Iris pigment epithelial cell (primary cell): ENCODE measurements at regions not wholly inside any gene's neighbourhood (a gene's known extent, or its start where the extent isn't known, plus 50 kb on each side); places are given as distances from the start of the nearest gene placed in this dataset.

ENCODE experiments used
- DNase-seq: peaks from one replicate; pipeline ENCODE4 v3.0.0-alpha.2; 2011; ENCODE audit warnings: low read depth

GRCh38 chr15:95832668-95833067 lies 497.8 kb upstream of the NR2F2 start:
- DNase-seq: no peak

GRCh38 chr15:95834028-95834804 lies 496.3 kb upstream of the NR2F2 start:
- no peak for DNase-seq

GRCh38 chr15:95836536-95836935 lies 494.0 kb upstream of the NR2F2 start:
- DNase-seq: no peak

- DNase-seq: no peak
These were observed 493.0 kb upstream of the NR2F2 start for GRCh38 chr15:95837341-95838004.

DNA sequence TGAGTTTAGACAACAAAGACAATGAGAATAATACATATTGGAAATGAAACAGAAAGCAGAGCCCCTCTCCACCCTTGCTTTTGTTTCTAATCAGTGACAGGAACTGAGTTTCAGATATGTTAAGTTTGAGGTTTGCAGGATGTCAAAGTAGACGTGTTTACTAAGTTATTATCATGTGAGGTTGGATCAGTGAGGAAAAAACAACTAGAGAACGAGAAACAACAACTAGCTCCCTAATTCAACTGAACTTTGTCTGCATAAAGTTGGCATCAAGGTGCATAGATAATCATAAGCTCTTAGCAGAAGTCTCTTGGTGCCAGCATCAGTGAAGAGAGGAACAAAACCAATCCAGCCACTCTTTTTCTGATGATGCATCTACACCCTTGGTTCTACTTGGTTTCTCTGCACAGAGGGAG lies 491.1 kb upstream of the NR2F2 start:
- DNase-seq: peak; percentile 28

DNA sequence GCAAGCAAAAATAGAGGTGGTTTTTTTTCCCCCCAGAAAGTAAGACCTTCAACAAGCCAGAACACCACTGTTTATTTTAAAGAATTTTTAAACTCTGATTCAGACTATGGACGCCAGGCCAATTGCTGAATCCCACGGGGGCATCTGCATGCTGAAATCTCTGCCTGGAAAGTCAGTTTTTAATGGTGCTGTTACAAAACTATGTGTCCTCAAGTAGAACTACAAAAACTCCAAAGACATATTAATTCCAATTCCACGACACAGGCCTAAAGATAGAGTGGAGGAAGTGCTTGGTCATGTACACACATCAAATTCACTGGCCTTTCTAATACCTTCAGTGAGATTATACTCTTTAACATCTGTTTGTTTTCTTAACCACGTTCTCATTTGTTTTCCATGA lies 490.5 kb upstream of the NR2F2 start:
- DNase-seq: peak; percentile 93

GRCh38 chr15:95840855-95841254 lies 489.6 kb upstream of the NR2F2 start:
- DNase-seq: no peak

- no peak for DNase-seq
These were observed 487.9 kb upstream of the NR2F2 start for GRCh38 chr15:95842576-95842975.

DNA sequence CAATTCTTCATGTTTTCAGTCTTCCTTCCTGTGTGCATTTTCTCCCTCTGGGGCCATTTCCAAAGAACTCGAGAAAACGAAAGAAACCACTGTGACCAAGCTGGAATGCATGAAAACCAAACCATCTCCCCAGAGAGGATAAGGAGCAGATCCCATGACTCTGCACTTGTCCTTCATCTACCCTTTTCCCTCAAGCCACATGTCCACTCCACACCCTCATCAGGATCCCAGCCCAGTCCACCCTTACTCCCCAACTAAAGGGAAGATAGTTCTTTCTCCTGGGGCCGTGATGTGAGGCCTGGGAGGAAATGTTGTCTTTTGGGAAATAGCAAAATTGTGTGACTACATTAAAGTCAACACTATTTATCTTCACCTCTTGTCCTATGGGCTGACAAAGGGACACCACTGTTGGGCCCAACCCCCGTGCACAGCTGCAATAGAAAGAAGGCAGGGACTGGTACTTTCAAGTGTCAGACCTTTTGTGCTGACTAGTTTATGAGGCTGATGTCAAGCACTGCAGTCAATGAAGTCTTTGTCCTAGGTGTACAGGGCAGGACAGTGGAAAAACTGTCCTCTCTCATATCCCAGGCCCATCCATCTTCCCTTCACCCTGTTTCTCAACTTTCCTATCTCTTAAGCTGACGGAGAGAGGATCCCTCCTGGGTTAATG lies 487.1 kb upstream of the NR2F2 start:
- DNase-seq: peak; percentile 55

DNA sequence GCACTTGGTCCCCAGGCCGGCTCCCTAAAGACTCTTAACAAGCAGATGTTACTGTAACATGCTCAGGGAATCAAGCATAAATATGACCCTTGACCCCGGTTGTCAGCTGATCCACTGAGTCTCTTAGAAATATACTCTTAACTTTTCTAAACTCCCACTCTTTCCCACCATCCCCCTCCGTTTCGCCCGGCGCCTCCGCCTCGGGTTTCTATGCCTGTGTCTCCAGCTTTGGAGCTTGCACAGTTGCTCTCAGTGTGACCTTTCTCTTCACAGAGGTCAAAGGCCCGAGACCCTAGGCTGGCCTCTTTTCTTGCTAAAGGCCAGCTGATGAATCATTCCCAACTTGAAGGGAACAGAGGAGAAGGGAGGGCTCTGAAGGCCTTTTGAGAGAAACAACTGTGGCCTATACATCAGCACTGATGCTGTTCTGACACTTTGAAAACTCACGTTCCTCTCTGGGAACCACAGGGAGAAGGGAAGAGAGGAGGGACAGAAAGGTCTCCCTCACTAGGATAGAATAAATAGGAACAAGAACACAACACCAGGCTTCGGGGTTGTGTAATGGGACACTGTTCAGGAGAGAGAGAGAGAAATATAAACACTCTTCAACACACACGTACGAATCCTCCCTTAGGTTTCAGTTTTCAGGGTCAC lies 484.5 kb upstream of the NR2F2 start:
- DNase-seq: peak; percentile 90

DNA sequence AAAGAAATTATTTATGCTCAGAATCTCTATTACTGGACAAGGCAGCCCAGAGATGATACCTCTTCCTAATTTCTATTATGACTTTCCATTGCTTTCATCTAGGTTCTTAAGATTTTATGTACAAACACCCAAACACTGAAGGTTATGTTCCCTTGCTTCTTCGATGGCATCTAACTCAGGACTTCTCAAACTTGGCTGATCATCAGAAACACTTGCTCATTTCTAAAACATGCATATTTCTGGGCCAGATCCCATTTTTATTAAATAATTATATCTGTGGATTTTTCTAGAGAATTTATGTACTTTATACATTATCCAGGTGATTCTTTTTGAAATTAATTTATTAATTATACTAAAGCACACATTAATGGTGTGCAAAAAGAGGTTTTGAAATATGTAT lies 482.4 kb upstream of the NR2F2 start:
- peak; percentile 59 for DNase-seq

DNA sequence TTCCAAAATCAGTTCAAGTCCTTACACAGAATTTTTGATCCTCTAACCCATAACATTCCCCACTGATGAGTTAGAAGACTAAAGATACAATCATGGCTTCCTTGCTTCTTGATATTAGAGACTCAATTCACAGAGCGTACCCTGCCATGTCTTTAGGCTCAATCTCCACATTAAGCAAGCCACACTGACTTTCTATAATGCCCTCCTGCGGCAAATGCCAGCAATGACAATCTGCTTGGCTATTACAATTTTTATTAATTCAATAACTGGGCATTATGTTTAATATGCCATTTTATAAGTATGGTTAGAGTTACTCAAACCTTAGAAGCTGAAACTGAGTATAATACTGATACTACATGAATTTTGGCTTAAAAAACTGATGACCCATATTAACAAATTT lies 479.7 kb upstream of the NR2F2 start:
- DNase-seq: no peak

GRCh38 chr15:95853350-95853749 lies 477.1 kb upstream of the NR2F2 start:
- peak; percentile 51 for DNase-seq

DNA sequence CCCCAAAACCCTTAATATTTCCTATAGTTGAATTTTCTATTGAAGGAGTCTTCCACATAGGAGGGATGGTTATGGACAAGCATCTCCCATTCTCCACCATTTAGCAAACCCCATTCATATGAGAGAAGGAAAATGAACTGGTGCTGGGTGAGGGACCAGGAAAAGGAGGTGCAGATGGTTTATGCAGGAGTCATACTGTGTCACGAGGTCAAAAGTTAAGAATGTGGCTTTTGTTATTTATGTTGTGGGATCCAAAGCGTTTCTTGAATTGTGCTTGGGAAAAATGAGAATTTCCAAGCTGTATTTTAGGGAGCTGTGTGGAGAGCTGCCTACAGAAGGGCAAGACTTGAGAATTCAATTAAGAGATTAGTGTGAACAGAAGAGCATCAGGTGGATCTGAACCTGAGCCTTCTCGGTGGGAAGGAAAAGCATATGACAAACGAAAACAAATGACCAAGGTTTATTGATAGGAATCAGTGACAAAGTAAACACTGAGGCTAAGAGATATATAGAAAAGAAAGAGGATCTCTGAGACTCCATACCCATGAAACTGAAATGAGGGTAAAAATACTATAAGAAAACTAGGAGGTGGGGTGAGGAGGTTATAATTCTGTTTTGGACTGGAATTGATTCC lies 473.3 kb upstream of the NR2F2 start:
- peak; percentile 82 for DNase-seq

DNA sequence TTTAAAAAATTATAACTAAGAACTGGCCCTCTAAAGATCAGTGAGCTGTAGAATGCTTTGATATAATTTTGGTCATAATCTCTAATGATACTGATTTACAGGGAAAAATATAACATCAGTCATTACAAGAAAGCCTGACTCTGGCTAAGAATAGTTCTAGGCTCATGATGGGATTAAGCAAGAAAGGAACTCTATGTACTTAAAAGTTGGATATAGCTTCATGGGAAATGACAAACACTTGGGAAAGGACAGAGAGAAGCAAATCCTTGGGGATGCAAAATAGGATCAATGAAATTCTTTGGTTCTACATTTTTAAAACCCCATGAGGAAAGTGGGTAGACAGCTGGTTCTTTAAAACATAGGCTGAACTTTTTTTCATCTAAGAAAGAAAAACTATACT lies 472.7 kb upstream of the NR2F2 start:
- no peak for DNase-seq

GRCh38 chr15:95860406-95860805 lies 470.1 kb upstream of the NR2F2 start:
- no peak for DNase-seq

DNA sequence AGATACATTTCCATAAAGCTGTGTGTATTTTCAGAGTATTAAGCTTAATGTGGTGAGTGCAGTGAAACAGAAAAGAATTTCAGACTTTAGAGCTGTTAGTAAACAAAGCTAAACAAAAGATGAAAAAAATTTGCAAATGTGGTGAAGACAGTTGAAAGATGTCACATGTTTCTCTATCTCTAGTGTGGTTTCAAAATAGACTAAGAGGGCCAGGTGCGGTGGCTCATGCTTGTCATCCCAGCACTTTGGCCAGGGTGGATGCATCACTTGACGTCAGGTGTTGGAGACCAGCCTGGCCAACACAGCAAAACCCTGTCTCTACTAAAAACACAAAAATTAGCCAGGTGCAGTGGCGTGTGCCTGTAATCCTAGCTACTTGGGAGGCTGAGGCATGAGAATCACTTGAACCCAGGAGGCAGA lies 466.0 kb upstream of the NR2F2 start:
- DNase-seq: no peak

DNA sequence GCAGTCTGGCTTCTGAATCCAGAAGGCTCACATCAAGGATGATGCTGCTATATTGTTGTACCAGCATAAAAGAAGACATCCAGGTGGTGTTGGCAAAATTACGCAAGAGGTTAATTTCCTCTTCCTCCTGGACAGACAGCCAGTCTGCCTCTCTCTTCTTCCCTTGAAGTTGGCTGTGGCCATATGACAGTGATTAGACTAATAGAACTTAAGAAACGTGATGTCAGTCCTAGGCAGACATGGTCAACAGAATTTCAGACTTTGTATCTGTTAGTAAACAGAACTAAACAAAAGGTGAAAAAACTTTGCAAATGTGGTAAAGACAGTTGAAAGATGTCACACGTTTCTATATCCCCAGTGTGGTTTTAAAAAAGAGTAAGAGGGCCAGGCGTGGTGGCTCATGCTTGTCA lies 465.2 kb upstream of the NR2F2 start:
- DNase-seq: no peak

DNA sequence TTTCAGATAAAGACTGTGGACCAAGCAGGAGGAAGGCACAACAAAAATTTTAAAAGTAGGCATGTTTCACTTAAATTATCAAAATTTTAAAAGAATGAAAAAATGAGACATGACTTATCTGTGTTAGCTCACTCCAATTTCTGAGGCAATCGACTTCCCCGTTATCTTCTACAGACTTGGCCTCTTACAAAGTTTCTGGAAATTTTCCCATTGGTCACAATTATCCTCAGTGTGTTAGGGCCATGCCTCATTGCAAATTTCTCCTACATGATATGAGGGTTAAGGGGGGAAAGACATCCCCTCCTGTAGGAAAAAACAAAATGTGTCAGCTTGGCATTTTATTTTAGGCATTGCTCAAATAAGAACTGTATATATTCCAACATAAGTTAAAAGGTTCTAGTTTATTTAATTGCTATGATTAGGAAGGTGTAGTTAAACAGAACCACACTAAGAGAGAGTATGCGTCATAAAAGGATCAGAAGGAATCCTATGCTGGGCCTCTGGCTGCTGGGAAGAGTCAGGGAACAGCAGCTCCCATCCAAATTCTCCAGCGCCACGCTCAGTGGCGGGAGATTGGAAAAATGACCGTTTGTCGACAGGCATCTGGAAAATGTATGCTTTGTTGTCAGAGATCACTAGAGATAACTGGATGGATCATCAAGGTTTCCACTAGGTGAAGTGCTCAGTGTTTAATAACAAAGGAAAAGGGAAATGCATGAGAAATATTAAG lies 463.6 kb upstream of the NR2F2 start:
- DNase-seq: no peak

DNA sequence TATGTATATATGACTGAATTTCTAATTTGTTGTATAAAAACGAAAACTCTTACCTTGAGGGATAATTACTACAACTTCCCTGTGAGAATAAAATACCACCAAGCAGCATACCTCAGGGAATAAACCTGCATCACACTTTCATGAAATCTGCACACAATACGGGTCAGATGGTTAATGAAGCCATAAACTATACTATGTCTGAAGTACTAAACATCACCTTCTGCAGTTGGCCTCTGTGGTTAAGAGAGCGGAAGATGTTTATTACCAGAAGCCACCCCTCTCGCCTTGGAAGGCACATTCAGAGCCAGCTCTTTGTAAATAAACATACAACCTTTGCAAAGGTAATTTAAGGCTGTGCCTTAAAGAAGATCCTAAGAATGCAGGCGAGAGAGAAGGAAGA lies 462.1 kb upstream of the NR2F2 start:
- DNase-seq: no peak

- DNase-seq: no peak
These were observed 461.5 kb upstream of the NR2F2 start for GRCh38 chr15:95868970-95869369.
